ENCODE measurements at regions not wholly inside any gene's neighbourhood (a gene's known extent, or its start where the extent isn't known, plus 50 kb on each side); places are given as distances from the start of the nearest gene placed in this dataset.

- TF ChIP-seq CTCF (IDR thresholded peaks at IDR 0.05): no peak
- TF ChIP-seq POLR2A (IDR thresholded peaks at IDR 0.05): no peak
Observed at GRCh38 chr5:61887271-61887670, 418.7 kb upstream of the KIF2A start.

Data from lower leg skin (tissue), 3 donors.